HG02884 (cell line): ENCODE measurements at regions not wholly inside any gene's neighbourhood (a gene's known extent, or its start where the extent isn't known, plus 50 kb on each side); places are given as distances from the start of the nearest gene placed in this dataset.
"Not testable (repeated sequence)": the region's sequence is repeated elsewhere in the genome, so short reads cannot be mapped to it uniquely, and the experiment has no call there.

Experiments
- ATAC-seq: cut with Tn5 transposase; IDR thresholded peaks from one replicate; pipeline ENCODE4 v1.9.1; 2021; ENCODE audit warnings: mild to moderate bottlenecking, moderate library complexity; ENCODE audit not compliant: unreplicated experiment

GRCh38 chr9:78896479-78896878 lies 599.6 kb downstream of the PSAT1 start:
- ATAC-seq = no peak

DNA sequence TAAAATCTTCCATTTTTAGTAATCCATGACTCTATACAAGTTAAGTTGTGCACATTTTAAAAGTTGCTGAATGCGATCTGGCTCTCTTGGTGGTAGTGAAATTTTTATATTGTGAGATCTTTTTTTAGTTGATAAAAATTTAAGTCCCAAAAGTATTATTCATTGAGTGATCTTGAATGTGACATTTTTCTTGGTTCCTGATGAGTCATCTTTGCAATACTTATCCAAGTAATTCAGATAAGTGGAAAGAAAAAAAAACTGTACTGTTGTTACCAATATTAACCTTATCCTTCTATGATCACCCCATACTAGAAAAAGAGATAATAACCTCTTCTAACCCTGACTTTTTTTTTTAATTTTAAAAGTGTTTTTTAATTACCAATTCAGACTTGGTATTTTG lies 601.3 kb downstream of the PSAT1 start:
- ATAC-seq = no peak

GRCh38 chr9:78899006-78899405 lies 602.1 kb downstream of the PSAT1 start:
- no peak for ATAC-seq

DNA sequence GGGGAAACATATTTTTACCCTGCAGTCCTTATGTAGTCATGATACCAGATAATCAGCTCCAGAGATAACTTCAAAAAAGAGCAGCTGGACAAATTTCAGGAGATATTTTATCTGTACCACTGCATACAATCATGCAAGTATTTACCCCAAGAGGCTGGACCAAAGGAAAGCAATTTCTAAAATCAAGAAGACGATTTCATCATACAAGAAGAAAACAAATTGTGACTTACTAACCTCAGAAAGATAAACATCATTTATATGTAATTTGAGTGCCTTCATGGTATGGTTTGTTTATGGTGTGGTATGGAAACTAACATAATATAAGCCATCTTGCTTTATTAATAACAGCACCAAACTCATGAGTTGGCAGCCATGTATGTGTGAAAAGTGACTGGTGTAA lies 603.6 kb downstream of the PSAT1 start:
- no peak for ATAC-seq

DNA sequence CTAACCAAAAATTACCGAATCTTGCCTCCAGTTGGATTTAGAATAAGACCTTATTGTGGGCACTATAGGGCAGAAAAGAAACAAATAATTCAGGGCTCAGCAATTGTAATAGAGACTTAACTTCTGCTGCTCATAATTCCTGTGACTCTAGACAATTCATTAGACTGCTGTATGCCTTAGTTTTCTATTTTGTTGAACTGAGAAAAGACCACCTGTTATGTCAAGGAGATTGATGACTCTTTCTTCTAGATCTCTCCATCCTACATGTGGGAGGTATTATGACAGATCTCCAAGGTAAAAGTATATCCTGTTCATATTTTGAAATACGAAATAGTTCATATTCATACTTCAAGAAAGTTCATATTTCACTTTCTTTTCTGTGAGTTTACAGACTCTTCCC lies 605.1 kb downstream of the PSAT1 start:
- ATAC-seq = no peak

DNA sequence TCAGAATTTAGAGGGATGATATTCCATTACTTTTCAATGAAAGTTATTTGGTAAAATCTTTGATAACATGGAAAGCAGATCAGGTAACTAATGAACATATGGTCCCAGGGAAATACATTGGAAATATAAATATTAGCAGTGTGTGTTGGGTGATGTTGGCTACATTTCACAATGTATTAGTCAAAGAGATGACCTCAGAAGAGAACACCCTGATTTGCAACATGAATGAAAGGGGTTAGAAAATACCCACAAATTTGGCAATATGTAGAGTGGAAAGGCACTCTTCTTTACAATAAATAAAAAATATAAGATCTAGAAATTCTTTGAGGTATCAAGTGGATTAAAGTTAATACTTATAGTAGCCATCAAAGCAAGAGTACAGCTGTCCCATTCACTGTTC lies 606.7 kb downstream of the PSAT1 start:
- ATAC-seq = no peak

DNA sequence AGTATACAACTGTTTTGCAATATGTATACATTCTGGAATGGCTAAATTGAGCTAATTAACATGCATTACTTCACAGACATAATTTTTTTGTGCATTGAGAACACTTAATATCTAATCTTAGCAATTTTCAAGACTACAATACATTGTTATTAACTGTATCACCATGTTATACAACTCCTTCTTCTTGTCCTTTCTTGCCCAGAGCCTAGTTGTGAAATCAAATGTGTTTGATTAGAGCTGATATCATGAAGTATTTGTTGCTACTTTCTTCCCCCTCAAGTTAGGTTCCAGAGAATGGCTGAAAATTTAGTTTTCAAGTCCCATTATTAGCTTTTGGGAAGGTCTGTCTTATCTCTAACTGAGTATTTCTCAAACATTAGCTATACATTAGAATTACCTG lies 607.8 kb downstream of the PSAT1 start:
- ATAC-seq = no peak

GRCh38 chr9:78905387-78905786 lies 608.5 kb downstream of the PSAT1 start:
- ATAC-seq = no peak

DNA sequence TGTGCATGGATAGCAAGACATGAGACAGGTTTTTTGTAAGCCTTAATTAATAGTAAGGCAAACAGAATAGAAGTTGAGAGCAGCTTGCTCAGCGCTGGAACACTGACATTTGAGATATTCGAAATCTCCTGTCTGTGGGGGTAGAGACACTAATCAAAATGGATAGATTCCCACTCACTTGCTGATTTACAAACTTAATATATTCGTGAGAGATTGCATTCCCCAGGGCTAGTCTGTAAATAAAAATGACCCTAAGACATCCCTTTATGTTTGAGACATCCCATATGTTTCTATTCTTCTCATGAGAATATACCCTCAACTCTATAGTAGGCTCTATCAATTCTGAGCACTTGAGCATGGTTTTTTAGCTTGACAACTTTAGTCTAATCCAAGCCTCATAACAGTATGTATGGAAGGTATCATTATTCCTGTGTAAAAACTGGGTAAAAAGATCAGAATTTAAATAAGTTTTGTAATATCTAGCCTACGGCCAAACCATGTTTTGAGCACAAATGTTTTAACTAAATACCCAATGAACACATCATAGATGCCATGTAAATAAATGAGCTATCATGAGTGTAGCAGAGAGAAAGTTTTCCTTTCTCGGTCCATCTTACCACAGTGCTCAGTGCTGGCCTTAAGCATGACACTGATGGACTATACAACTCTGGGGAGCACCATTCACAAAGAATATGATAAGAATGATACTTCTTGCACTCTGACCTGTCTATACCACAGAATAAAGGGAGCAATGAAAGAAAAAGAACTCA lies 609.2 kb downstream of the PSAT1 start:
- no peak for ATAC-seq

GRCh38 chr9:78909566-78909965 lies 612.6 kb downstream of the PSAT1 start:
- no peak for ATAC-seq

DNA sequence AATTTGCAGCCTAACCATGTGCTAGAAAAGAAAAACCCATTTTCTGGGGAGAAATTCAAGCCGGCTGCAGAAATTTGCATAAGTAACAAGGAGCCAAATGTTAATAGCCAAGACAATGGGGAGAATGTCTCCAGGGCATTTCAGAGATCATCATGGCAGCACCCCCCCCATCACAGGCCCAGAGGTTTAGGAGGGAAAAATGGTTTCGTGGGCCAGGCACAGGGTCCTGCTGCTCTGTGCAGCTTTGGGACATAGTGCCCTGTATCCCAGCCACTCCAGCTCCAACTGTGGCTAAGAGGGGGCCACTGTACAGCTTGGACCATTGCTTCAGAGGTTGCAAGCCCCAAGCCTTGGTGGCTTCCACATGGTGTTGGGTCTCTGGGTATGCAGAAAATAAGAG lies 620.0 kb downstream of the PSAT1 start:
- not testable (repeated sequence) for ATAC-seq

DNA sequence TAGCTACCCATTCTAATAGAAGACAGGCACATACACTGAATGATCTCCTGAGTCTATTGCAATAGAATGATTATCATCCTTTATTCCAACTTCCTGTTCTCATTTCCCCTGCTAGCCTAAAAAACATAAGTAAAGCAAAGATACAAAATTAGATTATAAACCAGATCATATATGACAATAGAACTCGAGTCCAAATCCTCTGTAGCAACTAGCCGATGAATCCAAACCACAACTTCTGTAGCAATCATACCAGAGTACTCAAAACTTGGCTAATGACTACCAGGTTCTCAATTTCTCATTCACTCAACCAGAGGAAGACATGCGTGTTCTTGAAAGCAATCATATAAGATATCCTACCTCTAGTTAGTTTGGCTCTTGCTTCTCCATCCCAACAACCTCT lies 622.1 kb downstream of the PSAT1 start:
- ATAC-seq = no peak

DNA sequence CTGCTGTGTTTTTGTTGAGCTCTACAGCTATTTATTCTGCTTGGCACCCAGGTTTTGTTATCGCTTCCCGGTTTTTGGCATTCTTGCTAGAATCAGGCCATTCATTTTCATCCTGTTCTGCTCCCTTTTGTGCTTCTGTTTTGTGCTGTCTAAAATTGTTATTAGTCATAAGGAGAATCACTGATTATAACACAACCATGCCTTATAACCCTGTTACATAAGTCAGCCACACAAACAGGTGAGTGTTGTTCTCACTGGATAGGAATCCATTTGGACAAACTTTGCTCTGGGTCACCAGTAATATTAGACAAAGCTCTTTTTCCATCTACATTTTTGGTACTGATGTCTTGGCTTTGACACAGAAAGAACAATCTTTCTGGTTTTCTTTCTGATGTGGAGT lies 622.8 kb downstream of the PSAT1 start:
- no peak for ATAC-seq

GRCh38 chr9:78921341-78921740 lies 624.4 kb downstream of the PSAT1 start:
- no peak for ATAC-seq

DNA sequence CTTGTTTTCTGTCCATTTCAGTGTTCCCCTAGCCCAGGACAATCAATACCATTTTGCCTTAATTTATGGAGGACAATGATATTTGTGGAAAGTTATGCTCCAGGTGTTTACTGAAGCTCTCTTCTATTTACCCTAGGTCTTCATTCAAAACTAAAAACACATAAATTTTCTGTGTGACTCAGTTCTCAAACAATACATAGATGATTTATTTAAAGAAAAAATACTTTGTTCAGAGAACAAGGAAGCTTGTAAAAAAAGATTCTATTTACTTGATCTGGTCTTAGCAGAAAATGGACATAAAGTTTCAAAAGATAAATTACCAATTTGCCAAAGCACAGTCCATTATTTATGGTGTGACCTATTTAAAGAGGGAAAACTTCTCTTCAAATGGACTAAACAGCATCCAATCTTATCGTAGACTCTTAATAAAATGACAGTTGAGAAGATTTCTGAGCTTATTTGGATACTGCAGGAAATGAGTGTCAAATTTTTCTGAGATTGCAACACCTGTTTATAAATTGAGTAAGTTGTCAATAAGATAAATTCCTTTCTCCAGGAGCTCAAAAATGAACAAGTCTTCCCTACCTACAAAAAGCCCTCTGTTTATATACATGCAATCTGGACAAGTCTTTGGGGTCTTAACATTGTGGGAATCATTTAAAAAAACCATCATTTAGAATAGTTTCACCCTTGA lies 627.2 kb downstream of the PSAT1 start:
- no peak for ATAC-seq

DNA sequence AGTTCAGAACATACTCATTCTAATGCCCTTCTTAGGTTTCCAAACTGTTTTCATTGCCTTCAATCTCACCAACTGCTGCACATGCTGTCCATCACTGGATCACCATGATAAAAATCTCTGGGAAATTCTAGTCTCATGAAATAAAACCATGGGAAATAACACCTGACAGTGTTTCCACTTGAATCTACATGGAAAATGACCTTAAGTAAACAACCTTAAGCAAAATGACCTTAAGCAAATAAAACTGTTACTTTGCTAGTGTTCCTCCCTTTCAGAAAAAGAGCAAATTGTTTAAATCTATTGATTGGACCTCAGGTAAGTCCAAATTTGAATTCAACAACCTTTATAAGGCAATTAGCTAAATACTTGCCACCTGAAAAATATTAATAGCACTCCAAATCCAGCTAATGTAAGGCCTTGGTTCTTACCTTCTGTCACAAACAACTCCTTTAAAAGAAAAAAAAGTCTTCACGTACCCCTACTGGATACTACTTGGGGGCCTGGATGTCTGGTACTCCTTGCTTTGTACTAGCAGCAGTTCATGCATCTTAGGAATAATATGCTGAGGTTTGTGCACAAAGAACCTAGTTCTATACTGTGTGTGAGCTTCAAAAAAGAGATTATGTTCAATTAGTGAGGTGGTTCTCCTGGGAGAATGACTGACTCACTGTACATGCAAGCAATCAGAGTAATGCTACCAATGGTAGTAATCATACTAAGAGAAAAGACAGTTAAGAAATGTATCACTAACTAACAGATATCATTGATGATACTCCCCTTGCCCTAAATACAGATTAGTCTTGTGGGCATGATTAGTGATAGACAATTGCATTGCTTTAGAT lies 630.4 kb downstream of the PSAT1 start:
- no peak for ATAC-seq

DNA sequence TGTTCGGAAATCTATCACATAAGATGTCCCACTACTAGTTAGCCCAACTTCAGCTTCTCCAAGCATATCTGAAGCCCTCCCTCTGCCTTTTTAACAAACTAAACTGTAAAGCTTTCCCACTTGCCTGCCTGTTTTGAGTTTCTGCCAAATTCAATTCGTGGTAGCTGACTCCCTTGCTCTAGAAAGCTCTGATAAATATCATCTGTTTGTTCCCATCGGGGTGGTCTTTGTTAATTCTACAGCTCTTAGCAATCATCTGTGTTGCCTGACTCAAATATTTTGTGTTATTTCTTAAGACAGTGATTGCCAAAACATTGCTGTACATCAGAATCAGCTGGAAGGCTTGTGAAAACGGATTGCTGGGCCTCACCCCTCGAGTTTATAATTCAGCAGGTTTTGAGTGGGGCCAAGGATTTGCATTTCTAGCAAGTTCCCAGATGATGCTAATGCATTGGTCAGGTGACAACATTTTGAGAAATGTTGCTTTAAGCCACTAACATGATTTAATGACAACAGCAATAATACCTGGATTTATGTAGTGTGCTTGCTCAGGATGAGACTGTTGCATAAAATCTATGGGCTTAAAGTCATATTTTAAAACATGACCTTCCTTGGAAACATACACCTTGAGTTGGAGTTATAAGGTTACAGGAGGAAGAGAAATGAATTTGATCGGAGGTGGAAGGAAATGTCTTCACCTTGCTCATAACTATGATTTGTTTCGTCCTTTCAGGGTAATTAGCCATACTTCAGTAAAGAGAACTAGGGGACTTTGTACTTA lies 631.9 kb downstream of the PSAT1 start:
- ATAC-seq = no peak

- no peak for ATAC-seq
These were observed 633.4 kb downstream of the PSAT1 start for GRCh38 chr9:78930281-78930680.

DNA sequence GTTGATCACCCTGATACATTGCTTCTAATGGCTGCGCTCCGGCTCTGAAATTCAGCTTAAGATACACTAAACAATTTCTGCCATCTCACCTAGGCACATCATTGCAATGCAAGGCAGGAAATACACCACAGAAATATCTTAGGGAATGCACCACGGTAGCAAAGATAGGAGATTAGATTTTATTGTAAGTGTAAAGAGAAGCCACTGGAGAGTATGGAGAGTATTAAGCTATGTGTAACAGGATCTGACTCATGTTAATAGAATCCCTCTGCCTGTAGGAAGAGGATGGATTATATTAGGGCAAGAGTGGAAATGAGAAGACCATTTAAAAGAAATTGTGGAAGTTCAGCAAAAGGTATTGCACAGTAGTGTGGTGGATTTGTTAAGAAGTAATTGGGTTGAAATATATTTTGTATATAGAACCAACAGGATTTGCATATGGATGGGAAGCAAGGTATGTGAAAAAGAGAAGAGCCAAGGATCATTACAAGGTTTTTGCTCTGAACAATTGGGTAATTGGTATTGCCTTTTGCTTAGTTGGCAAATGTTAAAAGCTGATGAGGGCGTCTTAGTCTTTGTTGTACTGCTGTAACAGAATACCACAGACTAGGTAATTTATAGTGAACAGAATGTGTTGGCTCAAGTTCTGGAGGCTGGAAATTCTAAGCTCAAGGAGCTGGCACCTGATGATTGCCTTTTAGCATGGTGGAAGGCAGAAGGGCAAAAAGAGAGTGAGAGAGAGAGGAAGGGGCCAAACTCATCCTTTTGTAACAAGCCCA lies 636.1 kb downstream of the PSAT1 start:
- no peak for ATAC-seq

- no peak for ATAC-seq
These were observed 636.9 kb upstream of the TLE4 start for GRCh38 chr9:78934880-78935279.
